PC-9 (cell line): ENCODE measurements at regions not wholly inside any gene's neighbourhood (a gene's known extent, or its start where the extent isn't known, plus 50 kb on each side); places are given as distances from the start of the nearest gene placed in this dataset.

ENCODE experiments used
- BruUV-seq: library from RNA; stranded (reverse); fragments of 400-500 nt; replicated peaks from 2 replicates; lab custom pipeline; 2021; lab: Mats Ljungman, UMichigan
- CTCF ChIA-PET: fragments of 300-600 bp; sonication (Branson Sonifier 250); formaldehyde crosslinking; loops from one replicate; lab custom pipeline; 2022; ENCODE audit warnings: antibody characterized with exemption; lab: Charles Lee
- POLR2A ChIA-PET: fragments of 300-600 bp; sonication (Branson Sonifier 250); formaldehyde crosslinking; loops from one replicate; lab custom pipeline; 2022; ENCODE audit warnings: antibody characterized with exemption; ENCODE audit not compliant: unreplicated experiment; lab: Charles Lee
- DNase-seq, 2 experiments: peaks; one replicate each; pipeline versions ENCODE4 v3.0.0 to v3.0.0-alpha.2; 2015 to 2022; ENCODE audit warnings: mixed read lengths in 1 of 2
- H2AFZ ChIP-seq: fragments of 200-600 bp; sonication (generic); 2 replicates; pipeline ENCODE4 v1.8.1; 2017; ENCODE audit warnings: antibody characterized with exemption
- H3F3A ChIP-seq: fragments of 200-600 bp; sonication (generic); 2 replicates; pipeline ENCODE4 v1.8.1; 2017; ENCODE audit warnings: antibody characterized with exemption, mild to moderate bottlenecking, low read depth; ENCODE audit not compliant: insufficient read depth
- H3K27ac ChIP-seq: fragments of 200-600 bp; sonication (generic); 2 replicates; pipeline ENCODE4 v1.6.1; 2016; ENCODE audit warnings: mixed run types
- H3K27me3 ChIP-seq: fragments of 200-600 bp; sonication (generic); 2 replicates; pipeline ENCODE4 v1.6.1; 2016; ENCODE audit warnings: low read depth, mixed run types; ENCODE audit not compliant: insufficient read depth
- H3K36me3 ChIP-seq: fragments of 200-600 bp; sonication (generic); 2 replicates; pipeline ENCODE4 v1.6.1; 2016; ENCODE audit warnings: low read depth, mixed run types
- H3K4me1 ChIP-seq: fragments of 200-600 bp; sonication (generic); replicated peaks from 2 replicates; pipeline ENCODE4 v1.6.1; 2016; ENCODE audit warnings: mixed run types; ENCODE audit not compliant: insufficient read depth
- H3K4me2 ChIP-seq: fragments of 200-600 bp; sonication (generic); 2 replicates; pipeline ENCODE4 v1.6.1; 2017; ENCODE audit warnings: mixed run types
- H3K4me3 ChIP-seq: fragments of 200-600 bp; sonication (generic); 2 replicates; pipeline ENCODE4 v1.6.1; 2016; ENCODE audit warnings: mixed run types
- H3K79me2 ChIP-seq: fragments of 200-600 bp; sonication (generic); 2 replicates; pipeline ENCODE4 v1.6.1; 2017; ENCODE audit warnings: low read depth, mixed run types
- H3K9me2 ChIP-seq: fragments of 200-600 bp; sonication (generic); 2 replicates; pipeline ENCODE4 v1.8.1; 2017; ENCODE audit warnings: mild to moderate bottlenecking; ENCODE audit not compliant: insufficient read depth
- H3K9me3 ChIP-seq: fragments of 200-600 bp; sonication (generic); 2 replicates; pipeline ENCODE4 v1.8.1; 2016; ENCODE audit warnings: low read depth; ENCODE audit not compliant: insufficient read depth
- H4K20me1 ChIP-seq: fragments of 200-600 bp; sonication (generic); 2 replicates; pipeline ENCODE4 v1.8.1; 2017; ENCODE audit not compliant: insufficient read depth
- CTCF ChIP-seq: fragments of 200-600 bp; sonication (generic); conservative IDR thresholded peaks from 2 replicates; pipeline ENCODE4 v1.6.1; 2017; ENCODE audit warnings: mixed run types, antibody characterized with exemption, mild to moderate bottlenecking, moderate library complexity
- EZH2 ChIP-seq: fragments of 200-600 bp; sonication (generic); IDR thresholded peaks from 2 replicates; pipeline ENCODE4 v1.8.0; 2017; ENCODE audit warnings: antibody characterized with exemption, low read depth
- intact Hi-C: fragments of 100-400 bp; cut with micrococcal nuclease; formaldehyde crosslinking; loops from one replicate; pipeline ENCODE4 v1.10.0; 2022; ENCODE audit not compliant: unreplicated experiment

GRCh38 chr13:65032825-65033224 is 2197.3 kb downstream of the PCDH9 start:
- intact Hi-C loops = no loop called here
- no peaks in the 10 kb centered on the region for H4K20me1 ChIP-seq
- TF ChIP-seq CTCF = no peak
- no peak for TF ChIP-seq EZH2
- POLR2A ChIA-PET = no interaction called here
- no peaks in the 10 kb centered on the region for H3K9me3 ChIP-seq
- CTCF ChIA-PET = no interaction called here
- H3K9me2 ChIP-seq = no peaks in the 10 kb centered on the region; the same call in 1 of the 2 replicates
- no peaks in the 10 kb centered on the region for H3F3A ChIP-seq
- no peak overlapping the region for H3K4me3 ChIP-seq
- no peak overlapping the region for H2AFZ ChIP-seq
- no peak for DNase-seq
- H3K27me3 ChIP-seq = no peaks in the 10 kb centered on the region
- no TSS peak for BruUV-seq
- no peak overlapping the region for H3K27ac ChIP-seq
- no peak overlapping the region for H3K4me2 ChIP-seq
- H3K36me3 ChIP-seq = no peaks in the 10 kb centered on the region
- no peaks in the 10 kb centered on the region for H3K79me2 ChIP-seq
- H3K4me1 ChIP-seq = no peaks in the 10 kb centered on the region

DNA sequence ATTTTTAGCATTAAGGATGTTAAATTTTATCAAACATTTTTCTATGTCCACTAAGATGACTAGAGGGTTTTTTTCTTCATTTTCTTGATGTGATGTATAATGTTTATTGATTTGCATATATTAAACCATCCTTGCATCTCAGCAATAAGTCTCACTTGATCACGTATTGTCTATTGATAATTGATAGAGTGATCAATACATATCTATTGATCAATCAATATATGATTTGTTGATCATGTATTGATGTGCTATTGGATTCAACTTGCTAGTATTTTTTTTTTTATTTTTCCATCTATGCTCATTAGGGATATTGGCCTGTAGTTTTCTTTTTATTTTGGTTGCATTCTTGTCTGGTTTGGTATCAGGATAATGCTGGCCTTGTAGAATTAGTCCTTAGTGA is 2202.0 kb downstream of the PCDH9 start:
- DNase-seq = no peak
- intact Hi-C loops = no loop called here
- no peaks in the 10 kb centered on the region for H3F3A ChIP-seq
- H3K36me3 ChIP-seq = no peaks in the 10 kb centered on the region
- no peaks in the 10 kb centered on the region for H3K9me3 ChIP-seq
- TF ChIP-seq EZH2 (no peak), CTCF (no peak)
- H3K4me1 ChIP-seq = no peaks in the 10 kb centered on the region
- H3K9me2 ChIP-seq = no peaks in the 10 kb centered on the region
- no peaks in the 10 kb centered on the region for H3K79me2 ChIP-seq
- no peak overlapping the region for H2AFZ ChIP-seq
- H3K27me3 ChIP-seq = no peaks in the 10 kb centered on the region
- no peak overlapping the region for H3K4me2 ChIP-seq
- no peak overlapping the region for H3K4me3 ChIP-seq
- H4K20me1 ChIP-seq = no peaks in the 10 kb centered on the region
- ChIA-PET POLR2A (no interaction called here), CTCF (no interaction called here)
- H3K27ac ChIP-seq = no peak overlapping the region
- no TSS peak for BruUV-seq

DNA sequence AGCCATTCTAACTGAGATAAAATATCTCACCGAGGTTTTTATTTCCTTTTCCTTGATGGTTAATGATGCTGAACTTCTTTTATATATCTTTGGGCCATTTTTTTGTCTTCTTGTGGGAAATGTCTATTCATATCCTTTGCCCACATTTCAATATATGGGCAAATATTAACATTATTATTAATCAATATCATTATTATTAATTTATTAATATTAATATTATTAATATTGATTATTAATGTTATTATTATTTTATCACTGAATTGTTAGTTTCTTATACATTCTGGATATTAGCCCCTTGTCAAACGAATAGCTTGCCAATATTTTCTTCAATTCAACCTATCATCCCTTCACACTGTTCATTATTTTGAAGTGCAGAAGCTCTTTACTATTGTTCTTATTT is 2203.6 kb downstream of the PCDH9 start:
- intact Hi-C loops = no loop called here

More for the DNA sequence above, 2203.6 kb downstream of the PCDH9 start:
- Histone ChIP-seq H3K4me2 (no peak overlapping the region), H3K27ac (no peak overlapping the region), H3K27me3 (no peaks in the 10 kb centered on the region), H4K20me1 (no peaks in the 10 kb centered on the region), H3K79me2 (no peaks in the 10 kb centered on the region), H3F3A (no peaks in the 10 kb centered on the region), H3K4me1 (no peaks in the 10 kb centered on the region), H3K9me3 (no peaks in the 10 kb centered on the region), H3K36me3 (no peaks in the 10 kb centered on the region), H3K4me3 (no peak overlapping the region), H2AFZ (no peak overlapping the region), H3K9me2 (no peaks in the 10 kb centered on the region)
- POLR2A ChIA-PET = no interaction called here
- no peak for DNase-seq
- TF ChIP-seq EZH2 = no peak
- TF ChIP-seq CTCF = no peak
- CTCF ChIA-PET = no interaction called here
- no TSS peak for BruUV-seq
